NCI-H524 (cell line): ENCODE measurements at regions not wholly inside any gene's neighbourhood (a gene's known extent, or its start where the extent isn't known, plus 50 kb on each side); places are given as distances from the start of the nearest gene placed in this dataset.

Experiments
- DNase-seq, 2 experiments: peaks; one replicate each; lab custom pipeline; 2025; lab: John Stamatoyannopoulos, UW

- no peak for DNase-seq
These were observed 155.8 kb upstream of the GSE1 start for GRCh38 chr16:85457366-85457765.

GRCh38 chr16:85458968-85459367 lies 154.2 kb upstream of the GSE1 start:
- DNase-seq: no peak

GRCh38 chr16:85459529-85460251 lies 153.4 kb upstream of the GSE1 start:
- no peak for DNase-seq

GRCh38 chr16:85460252-85461021 lies 152.7 kb upstream of the GSE1 start:
- peak; percentile 90 to 95 for DNase-seq

GRCh38 chr16:85461022-85461813 lies 151.9 kb upstream of the GSE1 start:
- DNase-seq: peak; percentile 85 to 88

GRCh38 chr16:85461814-85462713 lies 151.1 kb upstream of the GSE1 start:
- peak; percentile 89 to 92 for DNase-seq

- no peak for DNase-seq
These were observed 150.2 kb upstream of the GSE1 start for GRCh38 chr16:85462714-85463611.

- no peak for DNase-seq
These were observed 149.3 kb upstream of the GSE1 start for GRCh38 chr16:85463672-85464382.

- no peak for DNase-seq
These were observed 148.5 kb upstream of the GSE1 start for GRCh38 chr16:85464383-85465305.

GRCh38 chr16:85465328-85466303 lies 147.5 kb upstream of the GSE1 start:
- no peak for DNase-seq

GRCh38 chr16:85466304-85466700 lies 146.8 kb upstream of the GSE1 start:
- no peak for DNase-seq

GRCh38 chr16:85466989-85467388 lies 146.1 kb upstream of the GSE1 start:
- no peak for DNase-seq

GRCh38 chr16:85469929-85470590 lies 143.1 kb upstream of the GSE1 start:
- no peak for DNase-seq

- DNase-seq: peak in 1 of 2 experiments; percentile 86
These were observed 142.2 kb upstream of the GSE1 start for GRCh38 chr16:85470873-85471272.

- DNase-seq: peak; percentile 82 to 93
These were observed 141.4 kb upstream of the GSE1 start for GRCh38 chr16:85471469-85472431.

- DNase-seq: no peak
These were observed 140.6 kb upstream of the GSE1 start for GRCh38 chr16:85472514-85472913.
